Stimulated activated CD4-positive, alpha-beta T cell treated with anti-CD3 and anti-CD28 coated beads, Interleukin-4, amount 100 ng/mL, for 48 hours (primary cell): ENCODE measurements at regions not wholly inside any gene's neighbourhood (a gene's known extent, or its start where the extent isn't known, plus 50 kb on each side); places are given as distances from the start of the nearest gene placed in this dataset.
"Not testable (repeated sequence)": the region's sequence is repeated elsewhere in the genome, so short reads cannot be mapped to it uniquely, and the experiment has no call there.

Experiments used
- DNase-seq, 2 donors: peaks; one replicate each; pipeline ENCODE4 v3.0.0-alpha.2; 2020; ENCODE audit warnings: low read depth in 2 of 2

GRCh38 chr16:5215901-5216300 lies 118.3 kb upstream of the EEF2KMT start:
- DNase-seq: no peak

GRCh38 chr16:5214466-5214865 lies 116.9 kb upstream of the EEF2KMT start:
- no peak for DNase-seq

- DNase-seq: not testable (repeated sequence)
These were observed 114.9 kb upstream of the EEF2KMT start for GRCh38 chr16:5212501-5212900.

GRCh38 chr16:5207862-5208498 lies 110.4 kb upstream of the EEF2KMT start:
- DNase-seq: not testable (repeated sequence)

GRCh38 chr16:5207001-5207523 lies 109.5 kb upstream of the EEF2KMT start:
- no peak for DNase-seq

GRCh38 chr16:5206331-5206990 lies 108.9 kb upstream of the EEF2KMT start:
- DNase-seq: no peak

- DNase-seq: no peak
These were observed 107.9 kb upstream of the EEF2KMT start for GRCh38 chr16:5205361-5206040.

GRCh38 chr16:5203675-5204074 lies 106.1 kb upstream of the EEF2KMT start:
- not testable (repeated sequence) for DNase-seq

GRCh38 chr16:5200123-5200522 lies 102.5 kb upstream of the EEF2KMT start:
- no peak for DNase-seq

GRCh38 chr16:5196204-5196603 lies 98.6 kb upstream of the EEF2KMT start:
- no peak for DNase-seq

- DNase-seq: no peak
These were observed 96.3 kb upstream of the EEF2KMT start for GRCh38 chr16:5193861-5194260.

GRCh38 chr16:5188989-5189352 lies 91.4 kb upstream of the EEF2KMT start:
- DNase-seq: no peak

GRCh38 chr16:5188318-5188988 lies 90.9 kb upstream of the EEF2KMT start:
- no peak for DNase-seq

- DNase-seq: no peak
These were observed 89.9 kb upstream of the EEF2KMT start for GRCh38 chr16:5187402-5187952.

GRCh38 chr16:5186381-5186903 lies 88.8 kb upstream of the EEF2KMT start:
- DNase-seq: no peak

GRCh38 chr16:5176505-5176904 lies 78.9 kb upstream of the EEF2KMT start:
- DNase-seq: no peak

- DNase-seq: no peak
These were observed 77.7 kb upstream of the EEF2KMT start for GRCh38 chr16:5175266-5175665.

- DNase-seq: no peak
These were observed 68.9 kb upstream of the EEF2KMT start for GRCh38 chr16:5166486-5166885.

- not testable (repeated sequence) for DNase-seq
These were observed 67.8 kb upstream of the EEF2KMT start for GRCh38 chr16:5165429-5165828.

GRCh38 chr16:5162801-5163200 lies 65.2 kb upstream of the EEF2KMT start:
- not testable (repeated sequence) for DNase-seq

GRCh38 chr16:5161888-5162287 lies 64.3 kb upstream of the EEF2KMT start:
- DNase-seq: not testable (repeated sequence)

- not testable (repeated sequence) for DNase-seq
These were observed 62.4 kb upstream of the EEF2KMT start for GRCh38 chr16:5160010-5160409.
